GM19467 (cell line): ENCODE measurements at regions not wholly inside any gene's neighbourhood (a gene's known extent, or its start where the extent isn't known, plus 50 kb on each side); places are given as distances from the start of the nearest gene placed in this dataset.

Source experiments
- ATAC-seq: cut with Tn5 transposase; IDR thresholded peaks from one replicate; pipeline ENCODE4 v1.9.1; 2021; ENCODE audit warnings: mild to moderate bottlenecking, moderate library complexity; ENCODE audit not compliant: unreplicated experiment

DNA sequence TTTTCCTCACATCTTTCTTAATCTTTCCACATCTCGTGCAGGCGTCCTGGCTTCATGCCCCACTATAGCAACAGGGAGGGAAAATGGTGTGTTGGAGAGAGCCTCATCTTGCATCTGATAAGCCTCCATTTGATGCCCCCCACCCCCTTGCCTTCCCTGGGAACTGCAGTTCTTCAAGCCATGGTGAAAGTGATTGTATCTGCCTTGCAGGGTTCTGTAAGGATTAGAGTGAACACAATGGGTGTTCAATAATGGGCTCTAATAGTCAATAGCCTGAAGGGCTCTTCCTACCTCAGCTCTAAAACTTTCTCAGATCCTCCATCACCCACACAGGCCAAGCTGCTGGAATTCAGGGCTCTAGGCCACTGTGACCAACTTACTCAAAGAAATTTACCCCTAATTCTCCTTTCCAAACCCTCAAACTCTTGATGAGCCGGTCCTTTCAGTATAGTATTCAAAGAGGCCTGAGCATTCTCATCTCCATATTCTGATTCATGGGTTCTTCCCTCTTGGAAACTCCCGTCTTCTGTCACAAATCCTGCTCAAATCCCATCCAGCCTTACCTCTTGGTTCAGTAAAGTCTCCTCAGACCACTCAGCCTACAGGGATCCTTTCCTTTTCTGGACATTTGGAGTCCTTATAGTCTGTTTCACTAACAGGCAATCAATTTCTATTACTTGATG lies 128.3 kb upstream of the TRIM2 start:
- no peak for ATAC-seq

DNA sequence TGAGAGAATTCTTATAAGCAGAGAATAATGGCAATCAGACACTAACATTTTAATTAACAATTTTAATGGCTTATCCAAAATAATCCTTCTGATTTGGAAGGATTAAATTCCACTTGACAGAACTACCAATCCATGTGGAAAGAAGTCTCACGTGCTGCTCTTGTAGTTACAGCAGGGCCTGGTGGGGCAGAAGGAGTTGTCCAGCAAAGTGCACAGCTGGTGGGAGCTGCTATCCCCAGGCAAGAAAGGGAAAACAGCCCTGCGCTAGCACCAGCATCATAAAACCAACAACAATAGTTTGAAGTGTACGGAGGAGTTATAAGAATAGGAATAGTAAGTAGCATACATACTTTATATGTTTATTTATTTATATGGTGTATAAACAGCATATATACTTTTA lies 127.4 kb upstream of the TRIM2 start:
- ATAC-seq: no peak

DNA sequence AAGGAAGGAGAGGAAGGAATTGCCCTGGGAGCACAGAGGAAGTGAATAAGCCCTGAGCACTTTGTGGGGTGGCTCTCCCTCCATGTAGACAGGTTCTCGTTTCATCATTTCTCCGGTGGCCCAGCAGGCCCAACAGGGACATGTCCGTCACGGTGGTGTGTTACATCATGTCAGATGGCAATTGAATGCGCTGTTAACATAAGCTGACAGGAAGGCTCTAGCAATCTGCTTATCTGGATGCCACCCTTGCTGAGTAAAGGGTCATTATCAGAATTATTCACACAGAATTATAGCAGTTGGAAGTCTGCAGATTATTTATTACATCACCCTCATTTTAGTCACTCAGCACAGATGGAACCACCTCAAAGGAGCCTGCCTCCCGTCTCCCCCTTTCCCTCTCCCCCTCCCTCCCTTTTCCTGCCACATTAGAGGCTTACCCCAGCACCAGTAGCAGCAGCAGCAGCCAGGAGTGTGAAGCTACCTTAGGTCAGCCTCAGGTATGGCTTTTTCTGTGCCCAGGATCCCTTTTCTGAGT lies 124.3 kb upstream of the TRIM2 start:
- ATAC-seq: no peak

DNA sequence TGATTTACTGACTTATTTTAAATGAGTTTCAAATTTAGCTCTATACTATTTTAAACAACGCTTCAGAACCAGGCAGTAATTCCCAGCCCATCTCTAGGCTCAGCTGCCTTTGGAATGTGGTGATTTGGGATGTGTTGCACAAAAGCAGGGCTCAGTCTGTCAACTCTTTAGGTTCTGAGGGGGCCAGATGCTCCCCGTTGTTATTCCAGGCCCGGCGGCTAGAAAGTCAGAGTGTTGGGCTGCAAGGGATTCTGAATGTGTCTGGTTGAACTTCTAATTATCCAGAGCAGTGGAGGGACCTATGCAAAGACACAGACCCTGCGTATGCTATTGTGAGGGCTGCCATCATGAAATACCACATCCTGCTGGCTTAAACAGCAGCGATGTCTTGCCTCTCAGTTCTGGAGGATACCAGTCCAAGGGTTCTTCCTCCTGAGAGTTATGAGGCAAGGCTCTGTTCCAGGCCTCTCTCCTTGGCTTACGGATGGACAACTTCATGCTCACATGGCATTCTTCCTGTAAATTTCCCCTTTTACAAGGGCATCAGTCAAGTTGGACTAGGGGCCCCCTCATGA lies 123.2 kb upstream of the TRIM2 start:
- no peak for ATAC-seq

DNA sequence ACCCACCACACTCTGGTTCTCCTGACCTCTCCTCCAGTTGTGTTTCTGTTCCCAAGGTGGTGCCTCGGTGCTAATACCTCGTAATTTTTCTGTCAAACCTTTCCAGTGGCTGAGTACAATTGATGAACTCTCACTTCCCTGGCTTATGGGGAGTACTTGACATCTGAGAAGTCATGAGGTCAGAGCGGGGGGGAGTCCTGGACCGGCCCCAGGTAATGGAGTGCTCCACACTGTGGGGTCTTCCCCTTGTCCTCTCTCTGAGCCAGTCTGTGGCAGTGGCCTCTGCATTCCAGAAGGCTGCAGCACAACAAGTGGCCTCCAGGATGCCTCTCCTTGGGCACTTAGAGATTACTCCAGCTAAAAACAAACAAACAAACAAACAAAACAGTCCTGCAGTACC lies 122.5 kb upstream of the TRIM2 start:
- ATAC-seq: no peak

DNA sequence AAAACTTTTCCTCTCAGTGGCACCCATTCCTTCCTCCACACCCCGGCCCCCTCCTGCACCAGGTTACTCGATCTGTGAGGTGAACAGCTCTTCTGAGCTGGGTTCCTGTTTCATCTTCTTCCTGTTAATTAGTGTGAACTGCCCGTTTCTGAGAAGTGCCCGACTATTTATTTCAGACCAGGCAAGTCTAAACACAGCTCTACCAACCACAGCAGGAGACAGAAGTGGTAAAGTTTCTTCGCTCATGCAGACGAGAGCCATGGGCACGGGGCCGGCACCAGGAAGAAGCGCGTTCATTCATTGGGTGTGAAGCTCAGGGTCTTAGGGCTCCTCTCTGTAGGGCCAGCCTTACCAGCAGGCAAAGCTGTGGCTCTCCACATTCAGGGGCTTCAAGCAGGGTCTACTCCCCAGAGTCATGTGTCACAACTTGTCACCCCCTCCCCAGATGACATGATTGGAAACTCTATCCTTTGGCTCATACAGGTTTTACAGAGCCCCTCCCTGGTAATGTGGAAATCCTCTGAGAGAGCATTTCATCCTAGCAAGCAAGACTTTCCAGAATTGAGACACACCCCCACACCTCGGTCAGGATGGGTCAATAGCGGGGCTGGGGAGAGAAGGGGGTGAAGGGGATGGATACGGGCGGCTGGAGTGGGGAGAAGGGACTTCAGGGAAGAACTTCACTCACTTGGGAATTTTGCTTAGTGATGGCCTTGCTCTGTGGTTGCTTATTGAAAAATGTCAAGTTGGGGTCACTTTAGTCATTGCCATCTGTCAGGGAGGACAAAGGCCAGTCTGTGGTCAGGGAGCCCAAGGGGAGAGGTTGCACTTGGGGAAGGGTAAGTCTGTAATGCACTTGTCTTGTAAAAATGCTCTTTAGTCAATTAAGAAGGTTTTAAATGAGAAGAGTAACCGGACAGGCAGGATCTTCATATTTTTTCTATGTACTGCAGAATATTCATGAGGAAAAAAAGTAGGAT lies 121.6 kb upstream of the TRIM2 start:
- ATAC-seq: no peak

DNA sequence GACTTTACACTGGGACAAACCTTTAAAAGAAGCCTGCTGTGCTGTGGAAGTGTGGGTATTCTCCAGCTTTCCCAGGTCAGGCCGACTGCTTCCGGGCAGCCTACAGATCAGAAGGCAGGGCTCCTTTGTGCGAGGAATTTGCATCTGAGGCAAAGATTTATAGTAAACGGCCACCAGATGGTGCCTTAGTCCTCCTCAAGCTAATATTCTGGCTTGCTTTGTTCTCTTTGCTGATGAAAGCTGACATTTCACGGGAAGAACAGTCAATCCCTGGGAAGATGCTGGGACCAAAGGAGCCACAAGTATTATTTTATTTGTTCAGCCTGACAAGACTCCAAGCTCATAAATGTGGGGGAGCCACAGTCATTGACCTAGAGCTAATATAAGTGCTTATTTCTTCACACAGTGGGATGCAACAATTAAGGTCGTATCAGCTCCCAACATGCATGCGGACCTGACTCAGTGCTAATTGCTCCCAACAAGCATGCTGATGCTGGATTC lies 120.7 kb upstream of the TRIM2 start:
- ATAC-seq: peak; percentile 65

DNA sequence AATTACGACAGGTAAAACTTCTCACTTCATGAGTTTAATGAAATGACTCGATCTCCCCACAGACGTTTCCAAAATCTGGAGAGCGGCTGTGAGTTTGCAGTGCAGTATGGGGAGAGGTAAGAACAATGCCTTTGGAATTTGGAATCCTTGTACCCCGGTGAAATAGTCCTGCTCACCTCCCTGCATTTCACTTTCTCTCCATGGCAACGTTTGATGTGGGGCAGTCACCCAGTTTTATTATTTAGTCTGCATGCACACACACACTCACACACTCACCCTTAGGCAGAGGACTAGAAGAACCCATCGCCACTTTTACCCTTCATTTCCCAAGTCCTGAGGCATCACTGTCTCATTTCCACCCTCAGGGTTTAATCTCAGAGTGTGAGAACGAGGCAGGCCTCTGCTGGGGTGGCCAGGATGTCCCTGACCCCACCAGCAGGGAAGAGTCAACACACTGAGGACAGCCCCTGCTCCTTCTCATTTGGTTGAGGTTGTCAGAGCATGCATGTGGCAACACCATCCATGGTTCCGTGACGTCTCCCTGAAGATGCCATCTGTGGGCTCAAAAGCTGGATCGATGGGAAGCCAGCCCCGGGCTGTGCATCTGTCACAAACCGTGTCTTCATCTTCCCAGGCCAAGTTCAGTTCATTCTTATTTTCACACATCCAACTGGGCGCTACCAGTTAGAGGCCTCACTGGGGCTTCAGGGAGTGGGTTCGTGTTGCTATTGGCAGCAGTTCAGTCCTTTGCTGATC lies 119.8 kb upstream of the TRIM2 start:
- no peak for ATAC-seq

DNA sequence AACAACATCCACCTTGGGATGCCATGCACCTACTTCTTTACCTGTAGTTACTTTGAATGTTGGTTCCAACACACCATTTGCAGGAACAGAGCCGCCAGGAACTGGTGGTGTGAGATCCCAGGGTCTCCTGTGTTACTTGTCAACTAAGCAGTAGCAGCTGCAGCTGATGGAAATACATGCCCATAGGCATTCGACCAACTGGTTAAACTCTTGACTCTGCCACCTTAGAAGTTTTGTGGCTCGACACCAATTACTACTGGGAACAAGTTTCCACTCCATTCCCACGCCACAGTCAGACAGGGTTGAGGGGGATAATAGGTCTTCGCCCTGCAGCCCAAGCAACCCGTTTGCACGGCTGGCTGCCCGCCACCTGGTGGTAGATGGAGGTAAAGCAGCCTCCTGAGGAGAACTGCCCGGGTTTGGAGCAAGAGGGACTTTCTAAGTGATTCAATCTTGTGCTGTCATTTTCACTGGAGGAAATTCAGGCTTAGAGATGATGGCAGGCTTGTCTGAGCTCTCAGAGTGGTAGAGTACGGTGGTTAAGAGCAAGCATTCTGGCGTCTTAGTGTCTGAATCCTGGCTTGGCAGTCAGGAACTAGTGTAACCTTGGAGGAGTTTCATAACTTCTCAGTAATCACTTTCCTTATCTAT lies 119.1 kb upstream of the TRIM2 start:
- ATAC-seq: no peak

DNA sequence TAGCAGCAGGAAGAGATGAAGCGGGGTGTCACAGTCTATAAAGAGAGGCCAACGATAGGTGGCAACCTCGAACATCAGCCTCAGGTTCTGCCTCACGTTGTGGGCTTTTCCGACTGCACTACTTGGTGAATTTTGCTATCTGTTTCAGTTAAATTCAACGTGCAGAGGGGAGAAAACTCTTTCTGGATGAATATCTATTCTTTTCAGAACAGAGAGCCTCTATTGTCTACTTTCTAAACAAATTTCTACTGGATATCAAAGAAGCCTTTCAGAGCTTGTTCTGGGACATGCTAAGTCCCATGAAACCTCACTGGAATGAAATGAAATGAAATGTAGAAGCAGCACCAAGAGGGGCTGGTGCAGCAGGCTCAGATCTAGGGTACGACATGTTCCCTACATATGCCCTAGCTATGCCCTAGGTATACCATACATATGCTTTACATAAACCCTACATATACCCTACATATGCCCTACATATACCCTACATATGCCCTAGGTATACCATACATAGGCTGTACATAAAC lies 116.5 kb upstream of the TRIM2 start:
- no peak for ATAC-seq

DNA sequence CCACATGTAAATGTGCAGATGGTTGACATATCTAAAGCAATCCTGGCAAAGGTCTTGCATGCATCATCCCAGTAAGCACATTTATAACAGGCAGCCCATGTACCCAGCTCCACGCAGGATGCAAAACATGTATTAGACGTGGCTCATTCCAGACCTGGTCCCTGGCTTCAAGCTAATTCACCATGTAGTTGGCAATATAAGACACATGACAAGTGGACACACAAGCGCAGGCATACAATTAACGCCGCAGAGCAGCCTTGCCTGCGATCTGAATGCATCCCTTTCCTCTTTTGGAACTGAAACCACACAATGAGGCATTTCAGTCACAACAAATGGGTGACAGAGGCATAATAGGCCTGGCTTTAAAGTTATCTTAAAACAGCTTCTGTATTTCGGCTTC lies 114.5 kb upstream of the TRIM2 start:
- ATAC-seq: no peak

DNA sequence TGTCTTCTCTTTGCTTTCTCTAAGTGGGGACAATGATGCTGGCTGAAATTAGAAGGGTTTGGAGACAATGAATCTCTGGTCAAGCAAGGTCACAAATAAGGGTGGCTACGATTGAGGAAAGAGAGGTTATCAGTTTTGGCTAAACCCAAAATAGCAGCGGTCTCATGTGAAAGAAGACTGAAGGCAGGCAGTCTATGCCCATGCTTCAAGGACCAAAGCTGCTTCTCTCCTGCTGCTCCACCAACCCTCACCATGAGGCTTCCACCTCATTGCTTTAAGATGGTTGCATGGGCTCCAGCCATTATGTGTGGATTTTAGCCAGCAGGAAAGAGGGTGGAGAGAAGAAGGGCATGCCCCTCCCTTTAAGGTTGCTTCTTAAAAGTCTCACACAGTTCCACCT lies 114.1 kb upstream of the TRIM2 start:
- no peak for ATAC-seq

DNA sequence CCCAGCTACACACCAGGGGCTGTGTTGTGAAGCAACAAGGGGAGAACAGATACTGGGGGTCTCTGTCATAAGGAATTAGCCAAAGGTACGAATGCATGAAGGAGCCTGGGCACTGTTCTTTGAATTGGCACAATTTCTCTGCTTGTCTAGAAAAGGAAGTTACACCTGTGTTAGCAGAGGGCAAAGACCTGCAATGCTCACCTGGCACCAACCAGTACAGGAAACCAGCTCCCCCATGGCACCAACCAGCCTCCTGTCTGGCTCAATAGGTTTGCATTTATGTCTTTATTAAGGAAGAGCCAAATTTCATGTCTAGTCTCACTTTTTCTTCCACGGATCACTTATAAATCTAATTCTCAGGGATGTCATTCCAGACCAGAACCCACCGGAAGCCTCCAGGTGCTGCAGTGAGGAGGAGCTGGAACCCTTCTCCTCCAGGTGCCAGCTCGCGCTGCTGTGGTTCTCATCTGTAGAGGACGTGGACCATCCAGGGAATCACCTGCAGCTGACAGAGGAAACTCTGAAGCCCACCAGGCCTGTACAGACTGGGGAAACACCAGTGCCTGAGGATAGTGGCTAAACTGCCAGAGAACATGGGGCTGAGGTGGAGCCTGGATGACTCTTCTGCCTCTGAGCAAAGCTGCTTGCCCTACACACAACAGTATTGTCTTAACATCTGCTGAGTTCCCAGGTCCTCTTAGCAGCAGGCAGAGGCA lies 113.4 kb upstream of the TRIM2 start:
- no peak for ATAC-seq

DNA sequence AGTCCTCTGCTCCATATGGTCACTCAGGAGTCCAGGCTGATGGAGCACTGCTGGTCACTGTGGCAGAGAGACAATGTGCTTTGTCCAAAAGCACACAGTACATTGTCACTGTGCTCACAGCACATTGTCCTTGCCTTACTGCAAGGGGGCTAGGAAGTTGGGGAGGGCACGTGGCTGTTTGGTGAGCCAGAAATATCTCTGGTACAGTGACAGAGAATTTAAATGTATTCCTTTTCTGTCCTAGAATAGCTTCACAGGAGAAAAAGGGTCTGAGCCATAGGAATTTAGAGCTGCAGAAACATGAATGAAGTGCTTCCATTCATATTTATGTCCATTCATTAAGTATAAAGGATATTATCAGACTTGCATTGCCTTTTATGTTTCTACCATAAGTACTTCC lies 110.8 kb upstream of the TRIM2 start:
- no peak for ATAC-seq

DNA sequence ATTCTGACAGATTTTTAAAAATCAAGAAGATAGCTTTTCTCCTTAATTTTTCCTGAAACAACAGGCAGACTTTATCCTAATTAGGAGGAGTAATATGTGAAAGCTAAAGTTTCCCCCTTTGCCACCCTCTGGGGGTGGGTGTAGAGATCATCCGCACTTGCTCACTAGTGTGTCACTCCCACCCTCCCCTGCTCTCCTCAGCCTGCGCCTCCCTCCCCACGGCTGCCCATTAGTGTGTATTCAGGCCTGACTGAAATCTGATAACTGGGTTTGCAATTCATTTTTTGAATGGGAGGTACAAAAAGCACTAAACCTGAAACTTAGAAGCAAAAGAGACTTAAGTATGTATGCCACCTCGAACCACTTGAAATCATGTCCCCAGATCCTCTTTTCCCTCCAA lies 110.4 kb upstream of the TRIM2 start:
- ATAC-seq: no peak

DNA sequence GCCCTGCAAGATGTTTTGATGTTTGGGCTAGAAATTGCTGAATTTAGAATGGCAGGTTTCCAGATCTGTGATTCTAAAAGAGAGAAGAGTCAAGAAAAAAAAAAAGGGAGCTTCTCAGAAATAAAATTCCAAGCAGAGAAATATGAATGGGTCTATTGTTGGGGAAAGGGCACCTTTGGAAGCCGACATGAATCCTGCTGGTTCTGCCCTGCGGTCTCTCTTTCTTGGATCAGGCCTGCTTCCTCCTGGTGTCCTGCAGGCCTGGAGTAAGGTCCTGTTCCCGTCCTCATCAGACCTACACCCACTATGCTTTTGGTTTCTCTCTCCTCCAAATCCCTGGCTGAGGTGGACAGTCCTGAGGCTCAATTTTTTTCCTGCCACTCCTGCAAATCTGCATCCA lies 109.8 kb upstream of the TRIM2 start:
- ATAC-seq: no peak

DNA sequence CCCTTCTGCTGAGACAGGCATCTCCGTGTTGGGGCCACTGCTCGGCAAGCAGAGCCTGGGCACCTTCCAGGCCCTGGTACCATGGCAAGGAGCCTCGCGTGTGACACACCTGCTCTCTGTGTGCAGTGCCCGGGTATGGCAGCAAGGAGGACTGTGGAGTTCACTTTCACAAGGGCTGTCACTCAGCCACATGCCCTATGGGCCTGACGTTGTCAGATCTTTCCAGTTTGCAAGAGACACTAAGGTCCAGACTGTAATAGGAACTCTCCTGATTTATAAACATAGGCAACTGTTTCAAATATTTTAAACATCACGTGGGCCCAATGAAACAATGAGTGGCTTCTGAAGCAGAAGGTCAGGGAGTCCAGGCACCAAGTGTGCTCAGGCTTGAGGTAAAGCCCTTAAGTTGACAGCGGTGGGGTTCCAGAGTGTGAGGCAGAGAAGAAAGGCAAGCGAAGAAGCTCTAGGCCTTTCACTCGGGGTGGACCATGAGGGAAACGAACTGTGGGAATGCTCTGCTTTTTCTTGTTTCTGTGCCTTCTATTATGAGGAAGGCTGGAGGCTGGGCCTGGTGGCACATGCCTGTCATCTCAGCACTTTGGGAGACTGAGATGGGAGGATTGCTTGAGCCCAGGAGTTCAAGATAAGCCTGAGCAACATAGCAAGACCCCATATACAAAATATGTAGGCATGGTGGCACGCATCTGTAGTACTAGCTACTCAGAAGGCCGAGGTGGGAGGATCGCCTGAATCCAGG lies 108.6 kb upstream of the TRIM2 start:
- no peak for ATAC-seq

DNA sequence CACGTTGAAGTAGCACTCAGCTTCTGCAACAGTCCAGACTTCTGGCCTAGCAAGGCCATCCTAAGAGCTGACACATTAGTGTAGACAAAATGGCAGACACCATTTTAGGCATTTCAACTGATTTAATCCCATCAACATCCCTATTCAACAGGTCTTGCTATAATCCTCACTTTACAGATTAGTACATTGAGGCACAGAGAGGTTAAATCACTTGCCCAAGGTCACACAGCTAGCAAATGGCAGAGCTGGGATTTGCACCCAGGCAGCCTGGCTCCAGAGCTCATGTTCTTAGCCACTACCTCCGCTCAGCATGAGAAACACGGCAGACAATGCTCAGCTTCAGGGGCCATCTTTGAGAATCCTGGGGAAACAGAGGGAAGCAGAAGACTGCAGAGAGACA lies 107.9 kb upstream of the TRIM2 start:
- ATAC-seq: no peak

DNA sequence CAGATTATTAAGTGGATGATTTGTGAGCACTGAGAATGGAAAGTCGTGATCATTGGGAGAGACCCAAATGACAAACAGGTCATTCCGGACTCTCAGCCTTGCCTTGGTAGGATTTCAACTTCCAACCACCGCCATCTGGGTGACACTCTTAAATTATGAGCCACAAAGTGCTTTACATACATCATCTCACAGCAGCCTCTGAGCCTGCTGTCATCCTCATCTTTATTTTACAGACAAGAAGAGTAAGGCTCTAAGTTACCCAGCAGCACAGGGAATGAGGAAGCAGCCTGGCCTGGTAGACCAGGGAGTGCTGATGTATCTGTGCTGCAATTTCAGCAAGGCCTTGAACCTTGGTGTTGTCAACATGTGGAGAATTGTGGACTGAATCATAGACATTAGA lies 105.8 kb upstream of the TRIM2 start:
- ATAC-seq: no peak
